H9 (cell line): ENCODE measurements at regions not wholly inside any gene's neighbourhood (a gene's known extent, or its start where the extent isn't known, plus 50 kb on each side); places are given as distances from the start of the nearest gene placed in this dataset.

Source experiments
- DNase-seq: peaks from one replicate; pipeline ENCODE4 v3.0.0-alpha.2; 2017
- H2AFZ ChIP-seq: one replicate; pipeline ENCODE4 v1.6.1; 2013; ENCODE audit warnings: mild to moderate bottlenecking, low read length, control low read depth, moderate library complexity
- H2AK5ac ChIP-seq: 2 replicates; pipeline ENCODE4 v1.6.1; 2013; ENCODE audit warnings: low read length, control low read depth, mixed read lengths; ENCODE audit not compliant: insufficient read length
- H2BK120ac ChIP-seq: one replicate; pipeline ENCODE4 v1.6.1; 2013; ENCODE audit warnings: low read depth, mild to moderate bottlenecking, low read length, control low read depth, inconsistent platforms; ENCODE audit not compliant: poor library complexity, severe bottlenecking
- H2BK12ac ChIP-seq: 2 replicates; pipeline ENCODE4 v1.6.1; 2013; ENCODE audit warnings: low read length, control low read depth, mixed read lengths, low read depth; ENCODE audit not compliant: insufficient read length
- H2BK15ac ChIP-seq: 2 replicates; pipeline ENCODE4 v1.6.1; 2013; ENCODE audit warnings: low read depth, low read length, control low read depth
- H2BK20ac ChIP-seq: one replicate; pipeline ENCODE4 v1.6.1; 2013; ENCODE audit warnings: low read depth, mild to moderate bottlenecking, low read length, control low read depth, inconsistent platforms; ENCODE audit not compliant: poor library complexity, severe bottlenecking
- H2BK5ac ChIP-seq: 2 replicates; pipeline ENCODE4 v1.6.1; 2013; ENCODE audit warnings: low read length, control low read depth, mixed read lengths; ENCODE audit not compliant: insufficient read length
- H3K14ac ChIP-seq: 2 replicates; pipeline ENCODE4 v1.6.1; 2013; ENCODE audit warnings: low read length, control low read depth; ENCODE audit not compliant: insufficient read depth
- H3K18ac ChIP-seq: 2 replicates; pipeline ENCODE4 v1.6.1; 2013; ENCODE audit warnings: low read depth, mild to moderate bottlenecking, mixed read lengths, low read length, control low read depth; ENCODE audit not compliant: insufficient read length
- H3K23ac ChIP-seq: 2 replicates; pipeline ENCODE4 v1.6.1; 2013; ENCODE audit warnings: low read length, control low read depth, mixed read lengths, low read depth; ENCODE audit not compliant: insufficient read length
- H3K23me2 ChIP-seq: 2 replicates; pipeline ENCODE4 v1.6.1; 2013; ENCODE audit warnings: low read depth, mild to moderate bottlenecking, mixed read lengths, low read length, control low read depth; ENCODE audit not compliant: insufficient read length, poor library complexity, severe bottlenecking
- H3K27ac ChIP-seq: 2 replicates; pipeline ENCODE4 v1.5.1; 2013; ENCODE audit warnings: low read length, control low read depth, mixed read lengths, low read depth; ENCODE audit not compliant: insufficient read length
- H3K27me3 ChIP-seq: 2 replicates; pipeline ENCODE4 v1.6.1; 2013; ENCODE audit warnings: low read length, control low read depth, inconsistent platforms; ENCODE audit not compliant: insufficient read depth
- H3K4ac ChIP-seq: 2 replicates; pipeline ENCODE4 v1.6.1; 2013; ENCODE audit warnings: low read depth, mild to moderate bottlenecking, control low read depth, inconsistent platforms, low read length, moderate library complexity
- H3K4me1 ChIP-seq: 2 replicates; pipeline ENCODE4 v1.6.1; 2013; ENCODE audit warnings: low read length, control low read depth, inconsistent platforms; ENCODE audit not compliant: insufficient read depth
- H3K4me2 ChIP-seq: 2 replicates; pipeline ENCODE4 v1.6.1; 2013; ENCODE audit warnings: low read length, control low read depth, mixed read lengths; ENCODE audit not compliant: insufficient read length, insufficient read depth
- H3K56ac ChIP-seq: 2 replicates; pipeline ENCODE4 v1.6.1; 2013; ENCODE audit warnings: low read depth, mild to moderate bottlenecking, mixed read lengths, low read length, control low read depth; ENCODE audit not compliant: insufficient read length
- H3K79me1 ChIP-seq: 2 replicates; pipeline ENCODE4 v1.6.1; 2013; ENCODE audit warnings: low read depth, mild to moderate bottlenecking, moderate library complexity, low read length, control low read depth, inconsistent platforms; ENCODE audit not compliant: insufficient read depth, poor library complexity, severe bottlenecking
- H3K79me2 ChIP-seq: 2 replicates; pipeline ENCODE4 v1.6.1; 2013; ENCODE audit warnings: low read length, control low read depth, inconsistent platforms; ENCODE audit not compliant: insufficient read depth
- H3K9ac ChIP-seq: 2 replicates; pipeline ENCODE4 v1.6.1; 2013; ENCODE audit warnings: low read length, control low read depth, mixed read lengths; ENCODE audit not compliant: insufficient read length; ENCODE audit errors: extremely low read depth
- H3K9me3 ChIP-seq: one replicate; pipeline ENCODE4 v1.6.1; 2013; ENCODE audit warnings: low read depth, low read length, inconsistent platforms; ENCODE audit not compliant: control insufficient read depth
- H3T11ph ChIP-seq: one replicate; pipeline ENCODE4 v1.6.1; 2013; ENCODE audit warnings: mild to moderate bottlenecking, low read length, control low read depth, inconsistent platforms
- H4K20me1 ChIP-seq: one replicate; pipeline ENCODE4 v1.6.1; 2013; ENCODE audit not compliant: control insufficient read depth, insufficient read length, insufficient read depth
- H4K5ac ChIP-seq: 2 replicates; pipeline ENCODE4 v1.6.1; 2013; ENCODE audit warnings: low read depth, mild to moderate bottlenecking, mixed read lengths, low read length, control low read depth; ENCODE audit not compliant: insufficient read length
- H4K8ac ChIP-seq: replicated peaks from 2 replicates; pipeline ENCODE4 v1.6.1; 2013; ENCODE audit warnings: low read length, control low read depth, mixed read lengths, low read depth; ENCODE audit not compliant: insufficient read length
- H4K91ac ChIP-seq: 2 replicates; pipeline ENCODE4 v1.6.1; 2013; ENCODE audit warnings: low read depth, mild to moderate bottlenecking, moderate library complexity, mixed read lengths, low read length, control low read depth; ENCODE audit not compliant: insufficient read length
- H3K27ac Mint-ChIP-seq, 3 experiments: 2 replicates in 2 of 3; 3 replicates in 1 of 3; pipeline ENCODE4 v1.8.0; 2020 to 2021; ENCODE audit warnings: mixed read lengths in 3 of 3, mild to moderate bottlenecking in 1 of 3, moderate library complexity in 1 of 3
- H3K27me3 Mint-ChIP-seq: 2 replicates; pipeline ENCODE4 v1.8.0; 2021; ENCODE audit warnings: low read depth, mild to moderate bottlenecking, moderate library complexity, mixed read lengths
- H3K36me3 Mint-ChIP-seq, 3 experiments: 2 replicates in 2 of 3; 3 replicates in 1 of 3; pipeline ENCODE4 v1.8.0; 2020 to 2021; ENCODE audit warnings: low read depth in 3 of 3, mixed read lengths in 3 of 3; ENCODE audit not compliant: insufficient read depth in 1 of 3
- H3K4me1 Mint-ChIP-seq, 2 experiments: 2 replicates each; pipeline ENCODE4 v1.8.0; 2020; ENCODE audit warnings: mixed read lengths in 2 of 2
- H3K4me3 Mint-ChIP-seq, 2 experiments: 2 replicates in 1 of 2; 3 replicates in 1 of 2; pipeline ENCODE4 v1.8.0; 2020 to 2021; ENCODE audit warnings: mild to moderate bottlenecking in 2 of 2, mixed read lengths in 2 of 2, moderate library complexity in 1 of 2
- H3K9me3 Mint-ChIP-seq, 2 experiments: 2 replicates in 1 of 2; 3 replicates in 1 of 2; pipeline ENCODE4 v1.8.0; 2020; ENCODE audit warnings: mild to moderate bottlenecking in 2 of 2, mixed read lengths in 2 of 2, moderate library complexity in 1 of 2
- WGBS: extraction: QIAGEN DNeasy Blood & Tissue Kit; methylation state at CpG from one replicate; pipeline ENCODE4 v1.1.7; 2013; ENCODE audit warnings: missing lambda C conversion rate, low lambda C conversion rate, mixed read lengths; ENCODE audit not compliant: insufficient read length; ENCODE audit errors: extremely low coverage; 5-methylcytosine and 5-hydroxymethylcytosine counted together
- TF ChIP-seq, protein P1 (sequence below): fragments of 200-600 bp; sonication (generic); conservative IDR thresholded peaks from 3 replicates; pipeline ENCODE4 v1.8.0; 2021; ENCODE audit warnings: antibody characterized with exemption, mild to moderate bottlenecking

DNA sequence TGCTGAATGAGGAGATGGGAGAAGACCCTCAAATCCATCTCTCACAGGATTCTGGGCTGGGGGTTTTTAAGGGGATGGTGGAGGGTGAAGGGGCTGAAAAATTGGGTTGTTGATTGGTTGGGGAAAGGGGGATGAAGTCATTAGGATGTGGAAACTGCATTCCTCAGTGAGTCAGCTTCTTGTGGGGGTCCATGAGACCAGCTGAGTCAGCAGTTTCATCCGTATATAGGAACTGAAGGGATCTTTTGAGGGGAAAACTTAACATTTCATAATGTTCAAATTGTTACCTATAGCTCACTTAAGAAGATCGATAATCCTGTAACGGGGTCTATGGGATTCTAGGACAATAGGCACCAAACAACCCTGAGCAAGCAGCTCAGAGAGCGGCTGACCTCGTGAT, 213.4 kb downstream of the CBLN1 start:
- Mint-ChIP-seq H3K9me3 (peaks cover 0 to 7% of the 10 kb centered on the region in 2 experiments; a peak in 2 of 5 replicates), H3K4me1 (peaks cover 0 to 4% of the 10 kb centered on the region in 2 experiments; a peak in 1 of 4 replicates), H3K36me3 (no peaks in the 10 kb centered on the region), H3K27ac (peak overlapping the region in 1 of 3 experiments; percentile 39; a peak in 1 of 7 replicates), H3K27me3 (no peaks in the 10 kb centered on the region; the same call in 1 of the 2 replicates), H3K4me3 (no peak overlapping the region)
- H4K8ac ChIP-seq: no peak overlapping the region
- no peaks in the 10 kb centered on the region for H4K20me1 ChIP-seq
- no peak overlapping the region for H3K56ac ChIP-seq
- no CpG with 5 or more reads among the region's 5 CpGs for WGBS
- H3K9ac ChIP-seq: no peak overlapping the region
- no peak overlapping the region for H2AFZ ChIP-seq
- no peak overlapping the region for H4K5ac ChIP-seq
- no peak overlapping the region for H3K4me2 ChIP-seq
- TF ChIP-seq, protein P1, sequence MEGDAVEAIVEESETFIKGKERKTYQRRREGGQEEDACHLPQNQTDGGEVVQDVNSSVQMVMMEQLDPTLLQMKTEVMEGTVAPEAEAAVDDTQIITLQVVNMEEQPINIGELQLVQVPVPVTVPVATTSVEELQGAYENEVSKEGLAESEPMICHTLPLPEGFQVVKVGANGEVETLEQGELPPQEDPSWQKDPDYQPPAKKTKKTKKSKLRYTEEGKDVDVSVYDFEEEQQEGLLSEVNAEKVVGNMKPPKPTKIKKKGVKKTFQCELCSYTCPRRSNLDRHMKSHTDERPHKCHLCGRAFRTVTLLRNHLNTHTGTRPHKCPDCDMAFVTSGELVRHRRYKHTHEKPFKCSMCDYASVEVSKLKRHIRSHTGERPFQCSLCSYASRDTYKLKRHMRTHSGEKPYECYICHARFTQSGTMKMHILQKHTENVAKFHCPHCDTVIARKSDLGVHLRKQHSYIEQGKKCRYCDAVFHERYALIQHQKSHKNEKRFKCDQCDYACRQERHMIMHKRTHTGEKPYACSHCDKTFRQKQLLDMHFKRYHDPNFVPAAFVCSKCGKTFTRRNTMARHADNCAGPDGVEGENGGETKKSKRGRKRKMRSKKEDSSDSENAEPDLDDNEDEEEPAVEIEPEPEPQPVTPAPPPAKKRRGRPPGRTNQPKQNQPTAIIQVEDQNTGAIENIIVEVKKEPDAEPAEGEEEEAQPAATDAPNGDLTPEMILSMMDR: no peak
- no peaks in the 10 kb centered on the region for H3K27me3 ChIP-seq
- H3K79me1 ChIP-seq: no peaks in the 10 kb centered on the region
- H2BK12ac ChIP-seq: no peak overlapping the region
- H3K14ac ChIP-seq: no peak overlapping the region
- no peak overlapping the region for H2AK5ac ChIP-seq
- no peak overlapping the region for H3K18ac ChIP-seq
- H3T11ph ChIP-seq: no peak overlapping the region
- no peaks in the 10 kb centered on the region for H3K79me2 ChIP-seq
- no peak overlapping the region for H3K27ac ChIP-seq
- H2BK15ac ChIP-seq: no peak overlapping the region
- DNase-seq: no peak
- H3K4ac ChIP-seq: no peak overlapping the region
- no peak overlapping the region for H2BK20ac ChIP-seq
- no peaks in the 10 kb centered on the region for H3K9me3 ChIP-seq
- no peaks in the 10 kb centered on the region for H3K4me1 ChIP-seq
- H3K23me2 ChIP-seq: no peaks in the 10 kb centered on the region
- H2BK5ac ChIP-seq: no peak overlapping the region
- no peak overlapping the region for H4K91ac ChIP-seq
- no peak overlapping the region for H2BK120ac ChIP-seq
- H3K23ac ChIP-seq: no peak overlapping the region
